Ureter (tissue), 1 donor: ENCODE measurements at regions not wholly inside any gene's neighbourhood (a gene's known extent, or its start where the extent isn't known, plus 50 kb on each side); places are given as distances from the start of the nearest gene placed in this dataset.

Source experiments
- DNase-seq: peaks from one replicate; pipeline ENCODE4 v3.0.0-alpha.2; 2020; ENCODE audit warnings: low spot score
- donor health status: DM: yes; HTN: yes; CAD: no.

GRCh38 chr1:59115865-59116264 lies 181.0 kb upstream of the FGGY start:
- DNase-seq: no peak

DNA sequence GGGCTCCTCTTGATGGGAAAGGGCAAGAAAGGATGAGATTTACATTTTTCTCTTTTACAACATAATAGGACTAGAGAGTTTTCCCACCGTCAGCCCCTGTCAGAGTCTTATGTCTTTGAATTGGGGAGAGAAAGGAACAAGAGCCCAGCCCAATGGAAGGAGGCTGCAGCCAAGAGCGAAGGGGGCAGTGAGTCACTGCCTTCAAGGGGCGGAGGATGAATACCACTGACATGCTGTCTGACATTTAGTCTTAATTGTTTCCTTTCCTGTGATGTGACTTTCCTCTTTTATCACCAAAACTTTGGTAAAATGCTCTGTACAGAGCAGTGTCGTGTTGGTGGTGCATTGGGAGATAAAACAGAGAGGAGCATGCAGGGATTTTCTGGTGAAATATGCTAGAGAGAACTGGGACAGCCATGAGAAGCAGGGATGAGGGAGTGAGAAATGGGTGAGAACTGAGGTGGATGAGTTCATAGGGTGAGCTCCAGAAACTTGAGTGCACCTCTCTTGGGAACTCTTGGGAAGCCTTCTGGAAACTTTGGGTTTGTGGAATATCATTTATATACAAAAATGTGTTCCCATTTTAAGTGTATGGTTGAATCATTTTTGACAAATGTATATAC lies 179.9 kb upstream of the FGGY start:
- DNase-seq: no peak

GRCh38 chr1:59122527-59122926 lies 174.4 kb upstream of the FGGY start:
- DNase-seq: no peak

- DNase-seq: no peak
Observed at GRCh38 chr1:59123081-59123681, 173.7 kb upstream of the FGGY start.

DNA sequence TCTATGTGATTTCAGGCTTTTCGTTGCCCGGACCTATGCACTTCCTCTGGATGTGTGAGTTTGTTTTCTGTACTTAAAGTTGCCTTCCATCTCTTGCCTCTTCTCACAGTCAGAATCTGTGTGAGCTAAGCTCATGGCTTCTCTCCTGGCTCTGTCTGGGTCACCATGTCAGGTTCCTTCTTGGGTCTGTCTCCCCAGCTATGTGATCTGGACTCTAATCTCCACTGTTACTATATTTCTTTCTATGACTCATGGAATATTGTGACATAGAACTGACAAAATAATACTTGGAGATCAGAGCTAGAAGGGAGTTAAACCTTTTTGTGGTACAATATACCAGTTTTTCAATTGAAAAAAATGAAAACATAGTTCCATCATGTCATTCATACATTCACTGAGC lies 172.7 kb upstream of the FGGY start:
- DNase-seq: no peak

GRCh38 chr1:59125154-59125553 lies 171.7 kb upstream of the FGGY start:
- DNase-seq: no peak

- no peak for DNase-seq
Observed at GRCh38 chr1:59125676-59126320, 171.1 kb upstream of the FGGY start.

DNA sequence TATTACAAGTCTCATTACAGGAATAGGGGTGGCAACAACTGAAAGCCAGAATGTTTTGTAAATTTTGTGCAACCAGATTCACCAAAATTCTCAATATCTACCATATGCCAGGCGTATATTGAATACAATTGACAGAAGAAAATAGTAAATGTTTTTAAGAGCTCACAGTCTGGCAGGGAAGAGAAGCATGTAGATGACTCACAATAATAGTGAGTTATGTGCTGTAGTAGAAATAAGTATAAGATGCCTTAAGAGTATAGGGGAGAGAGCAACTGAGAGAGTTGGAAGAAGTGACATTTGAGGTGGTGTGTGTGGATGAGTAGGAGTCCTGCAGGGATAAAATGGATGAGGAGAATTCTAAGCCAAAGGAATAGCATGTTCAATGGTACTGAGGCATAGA lies 170.5 kb upstream of the FGGY start:
- no peak for DNase-seq

- no peak for DNase-seq
Observed at GRCh38 chr1:59128239-59128736, 168.6 kb upstream of the FGGY start.

GRCh38 chr1:59128784-59129227 lies 168.1 kb upstream of the FGGY start:
- no peak for DNase-seq

GRCh38 chr1:59132295-59132694 lies 164.6 kb upstream of the FGGY start:
- no peak for DNase-seq

GRCh38 chr1:59133997-59134396 lies 162.9 kb upstream of the FGGY start:
- no peak for DNase-seq

DNA sequence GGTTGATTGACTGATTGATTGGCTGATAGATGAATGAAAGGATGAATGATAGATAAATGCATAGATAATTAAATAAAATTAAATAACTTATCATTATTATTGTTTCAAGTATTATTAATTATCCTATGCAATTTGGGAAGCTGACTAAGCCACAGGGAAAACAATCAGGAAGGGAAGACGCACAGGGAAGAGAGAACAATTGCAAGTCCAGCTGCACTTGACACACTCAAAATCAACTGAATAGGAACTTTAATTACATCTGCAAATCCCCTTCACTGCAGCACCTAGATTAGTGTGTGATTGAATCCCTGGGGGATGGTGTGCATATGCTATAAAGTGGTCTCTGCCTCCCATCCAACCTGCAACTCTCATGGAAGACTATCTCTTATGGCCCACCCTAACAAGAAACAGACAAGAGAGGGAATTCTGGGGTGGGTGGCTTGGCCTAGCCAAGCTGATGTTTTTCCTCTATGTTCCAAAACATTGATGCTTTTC lies 161.1 kb upstream of the FGGY start:
- no peak for DNase-seq

DNA sequence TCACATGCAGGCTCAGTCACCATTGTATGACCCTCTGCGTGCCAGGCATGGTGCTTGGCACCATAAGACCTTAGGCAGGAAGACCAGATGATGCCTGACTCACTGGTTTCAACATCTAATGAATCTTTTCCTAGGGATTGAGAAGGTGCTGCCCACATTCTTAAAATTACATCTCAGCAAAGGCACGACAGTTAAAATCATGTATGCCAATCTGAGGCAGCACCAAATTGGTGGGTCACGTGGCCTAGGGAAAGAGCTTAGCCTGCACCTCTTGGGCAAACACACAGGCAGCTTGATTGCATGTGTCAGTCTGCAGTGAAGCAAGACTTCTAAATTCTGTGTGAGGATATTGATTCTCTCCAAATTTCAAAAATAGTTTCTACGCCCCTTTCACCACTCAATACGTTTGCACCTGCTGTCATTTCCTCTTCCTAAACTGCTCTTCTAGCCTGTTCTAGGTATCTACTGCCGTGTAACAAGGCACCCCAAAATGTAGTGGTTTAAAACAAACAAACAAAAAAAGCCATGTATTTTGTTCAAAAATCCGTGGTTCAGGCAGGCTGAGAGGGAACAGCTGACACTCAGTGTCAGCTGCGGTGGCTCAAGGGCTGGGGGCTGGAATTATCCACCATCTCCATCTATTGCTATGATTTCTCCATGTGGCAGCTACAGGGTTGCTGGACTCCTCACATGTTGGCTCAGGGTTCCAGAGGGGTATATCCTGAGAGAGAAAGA lies 160.2 kb upstream of the FGGY start:
- DNase-seq: no peak

DNA sequence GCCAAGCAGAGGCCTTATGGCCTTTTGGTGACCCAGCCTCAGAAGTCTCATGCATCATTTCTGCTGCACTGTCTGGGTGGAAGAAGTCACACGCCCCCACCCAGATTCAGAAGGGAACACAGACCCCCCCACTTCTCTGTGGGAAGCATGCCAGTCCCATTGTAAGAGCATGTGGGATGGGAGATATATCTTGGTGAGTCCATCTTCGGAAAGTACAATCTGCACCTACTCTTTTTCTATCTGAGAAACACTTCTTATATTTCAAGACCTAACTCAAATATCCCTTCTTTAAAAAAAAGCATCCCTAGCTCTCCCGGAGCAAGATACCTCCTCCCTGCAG lies 159.6 kb upstream of the FGGY start:
- no peak for DNase-seq

- no peak for DNase-seq
Observed at GRCh38 chr1:59137968-59138367, 158.9 kb upstream of the FGGY start.

DNA sequence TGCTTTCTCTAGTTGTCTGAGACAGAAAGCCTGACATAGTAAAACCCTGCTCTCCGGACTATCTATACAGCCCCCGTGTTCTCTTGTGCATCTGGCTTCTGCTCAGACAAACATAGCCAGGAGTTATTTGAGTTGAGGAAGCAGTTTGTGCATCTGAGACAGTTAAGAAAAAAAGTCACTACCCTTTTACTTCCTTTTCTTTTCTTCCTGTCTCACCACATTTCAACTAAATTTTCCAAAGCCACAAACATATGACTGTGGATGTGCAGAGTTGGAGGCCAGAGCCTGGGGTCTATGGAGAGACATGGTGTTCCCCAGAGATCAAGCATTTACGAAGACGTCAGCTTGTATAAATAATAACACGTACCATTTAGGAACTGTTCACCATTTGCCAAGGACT lies 158.5 kb upstream of the FGGY start:
- DNase-seq: no peak

- no peak for DNase-seq
Observed at GRCh38 chr1:59139396-59139795, 157.5 kb upstream of the FGGY start.

GRCh38 chr1:59141267-59141863 lies 155.5 kb upstream of the FGGY start:
- DNase-seq: no peak

- no peak for DNase-seq
Observed at GRCh38 chr1:59142311-59143132, 154.4 kb upstream of the FGGY start.

- no peak for DNase-seq
Observed at GRCh38 chr1:59143133-59143487, 153.8 kb upstream of the FGGY start.
